ENCODE measurements at regions not wholly inside any gene's neighbourhood (a gene's known extent, or its start where the extent isn't known, plus 50 kb on each side); places are given as distances from the start of the nearest gene placed in this dataset.

DNA sequence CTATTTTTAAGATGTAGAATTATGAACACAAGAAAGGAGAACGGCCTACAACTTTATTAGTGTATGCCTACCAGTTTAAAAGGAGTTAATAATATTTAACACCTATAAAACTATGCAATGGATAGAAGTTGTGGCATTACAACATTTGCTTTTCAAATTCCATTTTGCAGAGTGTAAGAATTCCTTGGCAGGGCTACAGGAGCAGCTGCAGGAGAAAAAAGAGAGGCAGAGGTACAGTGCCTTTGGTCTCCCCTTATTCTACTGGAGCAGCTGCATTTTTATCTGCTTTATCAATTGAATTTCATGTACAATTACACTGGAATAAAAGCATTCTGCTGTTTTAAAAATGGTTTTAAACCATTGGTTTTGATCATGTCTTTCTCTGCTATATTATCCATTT, 145.7 kb upstream of the KCNH8 start:
- TF ChIP-seq, protein P1, sequence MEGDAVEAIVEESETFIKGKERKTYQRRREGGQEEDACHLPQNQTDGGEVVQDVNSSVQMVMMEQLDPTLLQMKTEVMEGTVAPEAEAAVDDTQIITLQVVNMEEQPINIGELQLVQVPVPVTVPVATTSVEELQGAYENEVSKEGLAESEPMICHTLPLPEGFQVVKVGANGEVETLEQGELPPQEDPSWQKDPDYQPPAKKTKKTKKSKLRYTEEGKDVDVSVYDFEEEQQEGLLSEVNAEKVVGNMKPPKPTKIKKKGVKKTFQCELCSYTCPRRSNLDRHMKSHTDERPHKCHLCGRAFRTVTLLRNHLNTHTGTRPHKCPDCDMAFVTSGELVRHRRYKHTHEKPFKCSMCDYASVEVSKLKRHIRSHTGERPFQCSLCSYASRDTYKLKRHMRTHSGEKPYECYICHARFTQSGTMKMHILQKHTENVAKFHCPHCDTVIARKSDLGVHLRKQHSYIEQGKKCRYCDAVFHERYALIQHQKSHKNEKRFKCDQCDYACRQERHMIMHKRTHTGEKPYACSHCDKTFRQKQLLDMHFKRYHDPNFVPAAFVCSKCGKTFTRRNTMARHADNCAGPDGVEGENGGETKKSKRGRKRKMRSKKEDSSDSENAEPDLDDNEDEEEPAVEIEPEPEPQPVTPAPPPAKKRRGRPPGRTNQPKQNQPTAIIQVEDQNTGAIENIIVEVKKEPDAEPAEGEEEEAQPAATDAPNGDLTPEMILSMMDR (conservative IDR thresholded peaks at IDR 0.05; ENCODE audit: low read depth, low read length): no peak
- TF ChIP-seq EZH2 (IDR thresholded peaks at IDR 0.05; ENCODE audit: borderline replicate concordance, low read depth, low read length, poor library complexity, severe bottlenecking): no peak
